ENCODE measurements at regions not wholly inside any gene's neighbourhood (a gene's known extent, or its start where the extent isn't known, plus 50 kb on each side); places are given as distances from the start of the nearest gene placed in this dataset.

DNA sequence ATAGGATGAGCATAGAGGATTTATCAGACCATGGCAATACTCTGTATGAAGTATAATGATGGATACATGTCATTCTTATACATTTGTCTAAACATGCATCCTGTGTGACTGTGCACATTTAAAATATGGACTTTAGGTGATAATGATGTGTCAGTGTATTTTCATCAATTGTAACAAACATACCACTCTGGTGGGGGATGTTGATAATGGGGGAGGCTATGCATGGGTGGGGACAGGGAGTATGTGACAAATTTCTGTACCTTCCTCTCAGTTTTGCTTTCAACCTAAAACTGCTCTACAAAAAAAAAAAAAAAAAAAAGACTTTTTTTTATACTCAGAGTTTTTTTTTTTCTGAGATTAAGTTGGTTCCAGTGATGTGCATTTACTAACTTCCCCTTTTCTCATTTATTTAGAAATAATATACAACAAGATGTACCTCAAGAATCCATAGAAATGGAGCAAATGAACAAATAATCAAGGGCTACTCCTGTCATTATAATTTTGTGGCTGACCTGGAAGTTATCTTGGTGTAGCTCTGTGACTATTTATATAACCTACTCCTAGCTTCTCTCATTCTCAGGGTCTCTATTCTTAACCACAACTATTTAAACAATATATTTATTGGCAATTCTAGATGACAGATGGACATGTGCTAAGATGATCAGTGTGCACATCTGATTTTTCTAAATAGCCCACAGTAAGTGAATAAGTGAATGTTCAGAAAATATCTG, 108.9 kb upstream of the ITGA4 start:
- Histone ChIP-seq H3K79me2 (ENCODE audit: low read depth) (no peaks in the 10 kb centered on the region), H3K27me3 (no peaks in the 10 kb centered on the region), H3K4me3 (no peak overlapping the region), H4K20me1 (ENCODE audit: low read depth) (no peaks in the 10 kb centered on the region), H3K9me3 (ENCODE audit: low read depth) (no peaks in the 10 kb centered on the region), H2AFZ (replicated peaks) (no peak overlapping the region), H3K4me1 (no peaks in the 10 kb centered on the region), H3F3A (ENCODE audit: low read depth) (no peaks in the 10 kb centered on the region), H3K4me2 (no peak overlapping the region), H3K9ac (no peak overlapping the region), H3K36me3 (no peaks in the 10 kb centered on the region), H3K27ac (no peak overlapping the region)
- H3K36me3 Mint-ChIP-seq, result no peaks in the 10 kb centered on the region
- no peak overlapping the region for H3K4me3 Mint-ChIP-seq
- no peaks in the 10 kb centered on the region for H3K9me3 Mint-ChIP-seq
- no peak overlapping the region for H3K27ac Mint-ChIP-seq
- no peaks in the 10 kb centered on the region for H3K4me1 Mint-ChIP-seq
- DNase-seq (ENCODE audit: low spot score), result no peak
- TF ChIP-seq EZH2 (IDR thresholded peaks at IDR 0.05) (no peak), EZH2phosphoT487 (IDR thresholded peaks at IDR 0.05) (no peak)
- TF ChIP-seq, protein P1, sequence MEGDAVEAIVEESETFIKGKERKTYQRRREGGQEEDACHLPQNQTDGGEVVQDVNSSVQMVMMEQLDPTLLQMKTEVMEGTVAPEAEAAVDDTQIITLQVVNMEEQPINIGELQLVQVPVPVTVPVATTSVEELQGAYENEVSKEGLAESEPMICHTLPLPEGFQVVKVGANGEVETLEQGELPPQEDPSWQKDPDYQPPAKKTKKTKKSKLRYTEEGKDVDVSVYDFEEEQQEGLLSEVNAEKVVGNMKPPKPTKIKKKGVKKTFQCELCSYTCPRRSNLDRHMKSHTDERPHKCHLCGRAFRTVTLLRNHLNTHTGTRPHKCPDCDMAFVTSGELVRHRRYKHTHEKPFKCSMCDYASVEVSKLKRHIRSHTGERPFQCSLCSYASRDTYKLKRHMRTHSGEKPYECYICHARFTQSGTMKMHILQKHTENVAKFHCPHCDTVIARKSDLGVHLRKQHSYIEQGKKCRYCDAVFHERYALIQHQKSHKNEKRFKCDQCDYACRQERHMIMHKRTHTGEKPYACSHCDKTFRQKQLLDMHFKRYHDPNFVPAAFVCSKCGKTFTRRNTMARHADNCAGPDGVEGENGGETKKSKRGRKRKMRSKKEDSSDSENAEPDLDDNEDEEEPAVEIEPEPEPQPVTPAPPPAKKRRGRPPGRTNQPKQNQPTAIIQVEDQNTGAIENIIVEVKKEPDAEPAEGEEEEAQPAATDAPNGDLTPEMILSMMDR (IDR thresholded peaks at IDR 0.05), result no peak
- H3K27me3 Mint-ChIP-seq (ENCODE audit: insufficient read depth, low read depth), result no peaks in the 10 kb centered on the region

DNA sequence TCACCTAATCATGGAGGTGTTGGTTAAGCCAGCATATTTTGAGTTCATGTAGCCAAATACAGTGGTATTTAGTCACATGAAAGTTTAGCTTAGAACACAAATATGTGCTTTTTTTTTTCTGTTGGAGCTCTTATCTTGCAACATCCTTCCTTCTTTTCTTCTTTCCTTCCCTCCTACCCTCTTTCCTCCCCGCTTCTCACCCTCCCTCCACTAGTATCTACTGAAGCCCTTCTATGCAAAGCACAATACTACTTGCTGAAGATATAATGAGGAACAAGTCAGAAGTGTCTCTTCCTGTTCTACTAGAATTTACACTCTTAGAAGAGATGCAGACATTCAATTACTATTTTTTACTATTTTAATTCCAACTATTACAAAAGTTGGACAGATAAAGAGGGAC, 105.0 kb upstream of the ITGA4 start:
- H3K4me3 Mint-ChIP-seq, result no peak overlapping the region
- Histone ChIP-seq H3K4me3 (no peak overlapping the region), H3K9ac (no peak overlapping the region), H4K20me1 (ENCODE audit: low read depth) (no peaks in the 10 kb centered on the region), H3F3A (ENCODE audit: low read depth) (no peaks in the 10 kb centered on the region), H3K27ac (no peak overlapping the region), H3K4me1 (no peaks in the 10 kb centered on the region), H3K4me2 (no peak overlapping the region), H3K27me3 (no peaks in the 10 kb centered on the region), H3K36me3 (no peaks in the 10 kb centered on the region), H2AFZ (replicated peaks) (no peak overlapping the region), H3K9me3 (ENCODE audit: low read depth) (no peaks in the 10 kb centered on the region), H3K79me2 (ENCODE audit: low read depth) (no peaks in the 10 kb centered on the region)
- no peaks in the 10 kb centered on the region for H3K36me3 Mint-ChIP-seq
- TF ChIP-seq EZH2 (IDR thresholded peaks at IDR 0.05) (no peak), EZH2phosphoT487 (IDR thresholded peaks at IDR 0.05) (no peak)
- TF ChIP-seq, protein P1 (IDR thresholded peaks at IDR 0.05), result no peak
- H3K9me3 Mint-ChIP-seq, result no peaks in the 10 kb centered on the region
- H3K4me1 Mint-ChIP-seq, result no peaks in the 10 kb centered on the region
- H3K27ac Mint-ChIP-seq, result no peak overlapping the region
- H3K27me3 Mint-ChIP-seq (ENCODE audit: insufficient read depth, low read depth), result no peaks in the 10 kb centered on the region
- DNase-seq (ENCODE audit: low spot score), result no peak

DNA sequence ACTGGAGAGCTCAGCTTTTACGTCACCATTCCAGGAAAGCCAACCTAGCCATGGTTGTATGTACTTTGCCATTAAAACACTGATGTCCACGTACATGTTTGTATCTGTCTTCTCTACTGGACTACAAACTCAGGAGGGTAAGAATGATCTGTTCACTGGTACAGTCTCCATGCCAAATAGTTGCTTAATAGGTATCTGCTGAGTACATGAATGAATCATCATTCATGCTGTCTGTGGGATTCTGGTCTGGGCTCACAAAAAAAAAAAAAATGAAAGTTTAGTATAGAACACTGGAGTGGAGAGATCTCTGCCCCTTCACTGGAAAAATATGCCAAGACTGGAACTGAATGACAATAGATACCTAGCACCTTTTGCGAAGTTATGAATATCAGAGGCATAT, 102.6 kb upstream of the ITGA4 start:
- Histone ChIP-seq H3K79me2 (ENCODE audit: low read depth) (no peaks in the 10 kb centered on the region), H3K27me3 (no peaks in the 10 kb centered on the region), H4K20me1 (ENCODE audit: low read depth) (no peaks in the 10 kb centered on the region), H3K4me1 (no peaks in the 10 kb centered on the region), H3K4me2 (no peak overlapping the region), H3K9ac (no peak overlapping the region), H3K27ac (no peak overlapping the region), H3K9me3 (ENCODE audit: low read depth) (no peaks in the 10 kb centered on the region), H2AFZ (replicated peaks) (no peak overlapping the region), H3K4me3 (no peak overlapping the region), H3K36me3 (no peaks in the 10 kb centered on the region), H3F3A (ENCODE audit: low read depth) (no peaks in the 10 kb centered on the region)
- no peaks in the 10 kb centered on the region for H3K9me3 Mint-ChIP-seq
- TF ChIP-seq, protein P1 (IDR thresholded peaks at IDR 0.05), result no peak
- TF ChIP-seq EZH2phosphoT487 (IDR thresholded peaks at IDR 0.05) (no peak), EZH2 (IDR thresholded peaks at IDR 0.05) (no peak)
- no peak overlapping the region for H3K4me3 Mint-ChIP-seq
- H3K4me1 Mint-ChIP-seq, result no peaks in the 10 kb centered on the region
- H3K27me3 Mint-ChIP-seq (ENCODE audit: insufficient read depth, low read depth), result no peaks in the 10 kb centered on the region
- no peaks in the 10 kb centered on the region for H3K36me3 Mint-ChIP-seq
- DNase-seq (ENCODE audit: low spot score), result no peak
- H3K27ac Mint-ChIP-seq, result no peak overlapping the region

Measured in neural progenitor cell (in vitro differentiated cells).